GM19372 (cell line): ENCODE measurements at regions not wholly inside any gene's neighbourhood (a gene's known extent, or its start where the extent isn't known, plus 50 kb on each side); places are given as distances from the start of the nearest gene placed in this dataset.

Source experiments
- ATAC-seq: cut with Tn5 transposase; IDR thresholded peaks from one replicate; pipeline ENCODE4 v1.9.1; 2021; ENCODE audit warnings: mild to moderate bottlenecking, low read depth, moderate library complexity; ENCODE audit not compliant: unreplicated experiment

GRCh38 chr22:22099833-22100812, 117.5 kb upstream of the TOP3B start:
- ATAC-seq, result no peak

- no peak for ATAC-seq
Observed at GRCh38 chr22:22099194-22099486, 116.6 kb upstream of the TOP3B start.

GRCh38 chr22:22098457-22099193, 116.0 kb upstream of the TOP3B start:
- ATAC-seq, result no peak

- no peak for ATAC-seq
Observed at GRCh38 chr22:22097727-22098228, 115.2 kb upstream of the TOP3B start.

DNA sequence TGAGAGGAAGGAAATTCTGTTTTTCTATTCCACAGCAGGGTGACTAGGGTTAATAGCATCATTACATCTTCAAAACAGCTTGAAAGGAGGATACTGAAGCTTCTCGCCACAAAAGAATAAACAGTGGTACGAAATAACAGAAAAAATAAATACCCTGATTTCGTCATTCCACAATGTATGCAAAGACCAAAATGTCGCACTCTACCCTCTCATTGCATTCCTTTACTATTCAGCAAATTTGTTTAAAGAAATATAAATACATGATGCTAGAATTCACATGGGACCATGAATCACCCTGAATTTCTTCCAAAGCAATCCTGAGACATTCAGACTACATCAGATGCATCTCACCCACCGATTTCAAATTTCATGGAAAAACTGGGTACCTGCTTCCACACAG, 112.3 kb upstream of the TOP3B start:
- no peak for ATAC-seq

DNA sequence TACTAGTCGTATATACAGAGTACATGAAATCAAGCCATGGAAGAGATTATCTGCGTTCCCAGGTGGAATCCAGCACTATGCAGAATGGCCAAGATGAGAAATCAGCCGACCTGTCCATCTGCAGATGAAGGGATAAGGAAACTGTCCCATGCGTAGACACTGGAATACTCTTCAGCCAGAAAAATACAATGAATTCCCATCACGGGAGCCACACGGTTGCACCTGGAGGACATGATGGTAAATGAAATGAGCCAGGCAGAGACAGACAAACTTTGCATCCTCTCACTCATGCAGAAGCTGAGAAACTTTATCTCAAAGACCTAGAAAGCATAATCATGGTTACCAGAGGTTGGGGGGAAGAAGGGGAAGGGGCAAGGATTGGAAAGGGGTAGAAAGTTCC, 111.9 kb upstream of the TOP3B start:
- no peak for ATAC-seq

DNA sequence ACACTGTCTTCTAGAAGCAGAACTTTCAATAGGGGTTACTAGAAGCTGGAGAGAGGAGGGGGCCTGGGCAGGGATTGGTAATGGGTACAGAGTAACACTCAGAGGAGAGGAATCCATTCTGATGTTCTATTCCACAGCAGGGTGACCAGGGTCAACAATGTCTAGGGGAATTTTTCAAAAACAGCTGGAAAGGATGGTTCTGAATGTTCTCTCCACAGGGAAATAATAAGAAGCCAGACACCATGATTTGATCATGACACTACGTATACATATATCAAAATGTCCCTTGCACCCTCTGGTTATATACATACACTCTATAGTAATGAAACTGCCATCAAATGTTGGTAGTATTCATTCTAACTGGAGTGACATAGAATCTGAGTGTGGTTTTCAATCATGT, 111.2 kb upstream of the TOP3B start:
- ATAC-seq, result no peak

DNA sequence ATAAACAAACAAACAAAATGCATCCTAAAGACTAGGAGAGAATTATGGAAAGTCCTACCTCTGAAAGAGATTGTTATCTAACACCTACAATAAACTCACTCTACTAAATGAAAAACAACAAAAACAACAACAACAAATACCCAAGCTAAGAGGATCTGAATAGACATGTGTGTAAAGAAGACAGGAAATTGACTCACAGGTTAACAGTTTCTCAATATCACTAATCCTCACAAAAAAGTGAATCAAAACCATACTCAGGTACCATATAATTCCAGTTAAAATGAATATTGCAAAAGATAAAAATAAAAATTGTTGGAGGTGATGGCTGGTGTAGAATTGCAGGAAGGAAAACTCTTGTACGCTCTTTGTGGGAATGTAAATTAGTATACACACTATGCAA, 110.4 kb upstream of the TOP3B start:
- ATAC-seq, result no peak

DNA sequence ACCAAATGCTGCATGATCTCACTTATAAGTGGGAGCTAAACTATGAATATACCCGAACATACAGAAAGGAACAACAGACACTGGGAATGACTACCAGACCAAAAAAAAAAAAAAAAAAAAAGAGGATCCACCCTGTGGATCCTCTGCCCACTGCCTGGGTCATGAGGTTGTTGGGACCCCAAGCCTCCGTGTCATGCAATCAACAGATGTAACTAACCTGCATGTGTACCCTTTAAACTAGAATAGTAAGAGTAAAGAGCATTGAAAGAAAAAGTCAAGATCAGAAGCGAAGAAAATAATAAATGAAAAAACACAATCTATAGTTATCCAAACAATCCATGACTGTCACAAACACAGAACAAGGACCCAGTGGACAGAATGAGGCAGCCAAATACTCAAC, 109.5 kb upstream of the TOP3B start:
- no peak for ATAC-seq

GRCh38 chr22:22091400-22091878, 108.9 kb upstream of the TOP3B start:
- ATAC-seq, result no peak

DNA sequence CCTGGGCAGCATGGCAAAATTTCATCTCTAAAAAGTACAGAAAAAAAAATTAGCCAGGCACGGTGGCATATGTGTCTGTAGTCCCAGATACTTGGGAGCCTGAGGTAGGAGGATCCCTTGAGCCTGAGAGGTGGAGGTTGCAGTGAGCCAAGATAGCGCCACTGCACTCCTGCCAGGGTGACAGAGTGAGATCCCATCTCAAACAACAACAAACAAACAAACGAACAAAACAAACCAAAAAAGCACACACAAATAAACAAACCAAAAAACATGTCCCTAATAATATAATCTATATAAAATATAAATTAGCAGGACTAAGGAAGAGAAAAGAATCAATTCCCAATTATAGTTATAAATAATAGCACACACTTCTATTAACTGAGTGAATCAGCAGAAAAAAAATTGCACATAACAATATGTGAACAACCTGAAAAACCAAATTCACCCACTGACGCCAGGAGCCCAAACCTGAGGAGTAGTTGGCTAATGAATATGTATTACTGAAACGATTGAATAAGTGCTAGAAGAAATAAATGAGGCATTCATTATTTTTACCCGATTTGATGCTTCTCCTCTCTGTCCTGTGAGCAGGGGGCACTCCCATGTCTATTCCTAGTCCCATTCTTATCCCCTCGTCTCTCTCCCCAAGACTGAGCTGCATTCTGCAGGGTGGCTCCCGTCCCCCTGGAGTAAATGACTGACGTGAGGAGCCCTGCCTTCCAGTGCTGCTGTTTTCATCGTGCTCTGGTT, 108.2 kb upstream of the TOP3B start:
- ATAC-seq, result no peak

DNA sequence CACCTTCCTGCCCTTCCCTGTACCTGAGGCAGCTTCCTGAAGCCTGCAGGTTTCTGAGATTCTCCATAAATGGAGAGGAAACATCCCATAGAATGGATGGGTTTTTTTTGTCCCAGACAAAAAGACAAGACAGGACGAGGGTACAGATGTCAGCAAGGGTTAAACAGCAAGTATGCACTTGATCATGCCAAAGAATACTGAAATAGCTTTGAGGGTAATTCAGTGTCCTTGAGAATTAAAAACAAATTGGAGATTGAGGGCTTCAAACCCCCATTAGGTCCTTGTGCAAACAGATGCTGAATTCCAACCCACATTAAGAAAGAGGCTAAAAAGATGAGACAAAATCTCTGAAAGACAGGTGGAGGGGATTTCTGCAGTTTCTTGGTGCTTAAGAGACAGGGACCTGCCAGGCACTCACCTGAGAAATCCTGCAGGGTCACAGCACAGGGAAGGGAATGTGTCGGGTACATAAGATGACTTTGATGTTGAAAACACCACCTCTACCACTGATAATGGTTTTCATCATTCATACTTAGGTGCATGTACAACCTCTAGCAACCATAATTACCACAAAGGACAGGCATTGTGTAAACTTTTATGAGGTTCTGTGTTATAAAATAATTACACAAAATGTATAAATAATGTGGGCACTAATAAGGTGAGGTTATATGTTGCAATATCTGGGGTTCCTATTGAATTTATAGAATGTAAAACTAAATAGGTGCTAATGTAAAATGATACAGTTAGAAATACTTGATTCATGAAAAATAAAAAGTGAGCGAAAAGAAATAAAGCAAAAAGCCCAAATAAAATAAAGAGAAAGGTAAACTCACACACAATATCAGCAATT, 107.1 kb upstream of the TOP3B start:
- no peak for ATAC-seq

GRCh38 chr22:22088658-22089458, 106.3 kb upstream of the TOP3B start:
- ATAC-seq, result no peak

GRCh38 chr22:22087854-22088657, 105.5 kb upstream of the TOP3B start:
- ATAC-seq, result no peak

DNA sequence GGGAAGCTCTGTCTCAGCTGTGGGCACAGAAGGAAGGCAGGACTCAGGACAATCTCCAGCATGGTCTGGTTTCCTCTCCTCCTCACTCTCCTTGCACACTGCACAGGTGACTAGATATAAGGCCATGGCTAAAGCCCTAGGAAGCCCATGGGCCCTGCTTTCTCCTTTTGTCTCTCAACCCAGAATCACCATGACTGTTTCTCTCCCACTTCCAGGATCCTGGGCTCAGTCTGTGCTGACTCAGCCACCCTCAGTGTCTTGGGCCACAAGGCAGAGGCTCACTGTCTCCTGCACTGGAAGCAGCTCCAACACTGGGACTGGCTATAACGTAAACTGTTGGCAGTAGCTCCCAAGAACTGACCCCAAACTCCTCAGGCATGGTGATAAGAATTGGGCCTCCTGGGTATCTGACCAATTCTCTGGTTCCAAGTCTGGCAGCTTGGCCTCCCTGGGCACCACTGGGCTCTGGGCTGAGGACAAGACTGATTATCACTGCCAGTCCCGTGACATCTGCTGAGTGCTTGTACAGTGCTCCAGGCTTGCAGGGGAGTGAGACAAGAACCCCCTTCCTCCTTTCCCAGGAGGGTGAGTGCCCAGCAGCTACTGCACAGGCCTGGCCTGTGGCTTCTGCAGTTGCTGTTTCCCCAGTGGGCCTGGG, 104.0 kb upstream of the TOP3B start:
- no peak for ATAC-seq

DNA sequence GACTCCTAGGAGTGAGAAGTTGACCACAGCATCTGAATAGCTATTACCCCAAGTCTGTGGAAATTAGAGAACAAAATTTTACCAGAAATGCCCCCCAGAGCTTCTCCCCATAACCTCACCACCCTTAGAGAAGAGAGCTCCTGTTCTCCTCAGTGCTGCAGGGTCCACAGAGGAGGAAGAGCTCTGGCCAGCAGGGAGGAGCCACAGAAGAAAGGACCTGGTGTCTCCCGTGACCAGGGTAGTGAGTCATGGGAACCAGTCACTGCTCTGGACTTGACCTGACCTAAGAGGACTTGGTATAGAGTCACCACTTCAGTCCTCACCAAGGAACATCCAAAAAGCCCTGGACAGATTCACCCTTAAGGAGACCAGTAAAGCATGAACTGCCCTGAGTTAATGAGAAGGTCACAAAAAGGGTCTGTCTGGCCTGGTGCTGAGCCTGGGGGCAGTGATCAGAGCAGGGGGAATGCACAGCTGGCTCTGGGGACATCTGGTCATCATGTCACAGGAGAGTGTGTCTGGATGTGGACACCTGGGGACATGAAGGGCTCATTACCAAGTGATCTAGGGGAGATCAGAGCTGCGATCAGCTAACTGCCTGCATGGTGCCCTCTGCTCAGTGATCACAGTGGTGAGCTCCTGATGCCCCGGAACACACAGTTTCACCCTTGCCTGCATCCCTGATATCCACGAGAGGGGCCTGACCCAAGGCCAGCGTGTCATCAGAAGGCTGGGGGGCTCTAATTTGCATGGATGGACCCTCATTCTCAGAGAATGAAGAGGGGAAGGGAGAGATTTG, 103.3 kb upstream of the TOP3B start:
- no peak for ATAC-seq

GRCh38 chr22:22084089-22084711, 101.6 kb upstream of the TOP3B start:
- no peak for ATAC-seq
